Retinal pigment epithelial cell (primary cell): ENCODE measurements at regions not wholly inside any gene's neighbourhood (a gene's known extent, or its start where the extent isn't known, plus 50 kb on each side); places are given as distances from the start of the nearest gene placed in this dataset.

ENCODE experiments used
- DNase-seq: peaks from one replicate; pipeline ENCODE4 v3.0.0-alpha.2; 2010; ENCODE audit warnings: low read depth
- H3K4me3 ChIP-seq: 2 replicates; pipeline ENCODE4 v1.5.1; 2011; ENCODE audit warnings: mild to moderate bottlenecking, low read length, control low read depth, moderate library complexity
- TF ChIP-seq, protein P1 (sequence below): conservative IDR thresholded peaks from 2 replicates; pipeline ENCODE4 v1.5.1; 2011; ENCODE audit warnings: low read depth, low read length, control low read depth, inconsistent platforms

GRCh38 chr11:31865606-31866300 lies 54.6 kb upstream of the PAX6 start:
- DNase-seq, result no peak
- TF ChIP-seq, protein P1, sequence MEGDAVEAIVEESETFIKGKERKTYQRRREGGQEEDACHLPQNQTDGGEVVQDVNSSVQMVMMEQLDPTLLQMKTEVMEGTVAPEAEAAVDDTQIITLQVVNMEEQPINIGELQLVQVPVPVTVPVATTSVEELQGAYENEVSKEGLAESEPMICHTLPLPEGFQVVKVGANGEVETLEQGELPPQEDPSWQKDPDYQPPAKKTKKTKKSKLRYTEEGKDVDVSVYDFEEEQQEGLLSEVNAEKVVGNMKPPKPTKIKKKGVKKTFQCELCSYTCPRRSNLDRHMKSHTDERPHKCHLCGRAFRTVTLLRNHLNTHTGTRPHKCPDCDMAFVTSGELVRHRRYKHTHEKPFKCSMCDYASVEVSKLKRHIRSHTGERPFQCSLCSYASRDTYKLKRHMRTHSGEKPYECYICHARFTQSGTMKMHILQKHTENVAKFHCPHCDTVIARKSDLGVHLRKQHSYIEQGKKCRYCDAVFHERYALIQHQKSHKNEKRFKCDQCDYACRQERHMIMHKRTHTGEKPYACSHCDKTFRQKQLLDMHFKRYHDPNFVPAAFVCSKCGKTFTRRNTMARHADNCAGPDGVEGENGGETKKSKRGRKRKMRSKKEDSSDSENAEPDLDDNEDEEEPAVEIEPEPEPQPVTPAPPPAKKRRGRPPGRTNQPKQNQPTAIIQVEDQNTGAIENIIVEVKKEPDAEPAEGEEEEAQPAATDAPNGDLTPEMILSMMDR, result no peak
- H3K4me3 ChIP-seq, result no peak overlapping the region

DNA sequence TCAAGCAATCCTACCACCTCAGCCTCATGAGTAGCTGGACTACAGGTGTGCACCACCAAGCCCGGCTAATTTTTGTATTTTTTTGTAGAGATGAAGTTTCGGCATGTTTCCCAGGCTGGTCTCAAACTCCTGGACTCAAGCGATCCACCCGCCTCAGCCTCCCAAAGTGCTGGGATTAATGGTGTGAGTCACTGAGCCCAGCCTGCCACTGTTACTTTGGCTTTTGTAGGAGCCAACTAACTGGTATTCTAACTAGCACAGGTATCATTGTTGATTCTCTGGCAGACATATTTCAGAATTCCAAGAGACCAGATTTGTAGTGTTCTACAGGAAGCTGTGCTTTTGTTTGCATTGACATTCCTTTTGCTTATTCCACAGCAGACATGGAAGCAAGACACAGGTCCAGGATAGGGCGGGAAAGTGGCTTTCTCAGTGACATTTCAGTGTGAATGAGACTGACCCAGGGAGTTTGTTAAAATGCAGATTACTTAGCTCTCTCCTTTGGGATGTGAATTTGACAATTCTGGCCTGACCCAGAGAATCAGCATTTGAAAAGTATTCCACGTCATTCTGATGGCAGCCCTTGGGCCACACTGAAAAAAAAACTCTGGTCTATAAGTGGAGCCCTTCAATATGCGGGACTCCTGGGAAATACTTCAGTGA lies 52.2 kb upstream of the PAX6 start:
- no peak for DNase-seq
- TF ChIP-seq, protein P1, result no peak
- H3K4me3 ChIP-seq, result no peak overlapping the region

DNA sequence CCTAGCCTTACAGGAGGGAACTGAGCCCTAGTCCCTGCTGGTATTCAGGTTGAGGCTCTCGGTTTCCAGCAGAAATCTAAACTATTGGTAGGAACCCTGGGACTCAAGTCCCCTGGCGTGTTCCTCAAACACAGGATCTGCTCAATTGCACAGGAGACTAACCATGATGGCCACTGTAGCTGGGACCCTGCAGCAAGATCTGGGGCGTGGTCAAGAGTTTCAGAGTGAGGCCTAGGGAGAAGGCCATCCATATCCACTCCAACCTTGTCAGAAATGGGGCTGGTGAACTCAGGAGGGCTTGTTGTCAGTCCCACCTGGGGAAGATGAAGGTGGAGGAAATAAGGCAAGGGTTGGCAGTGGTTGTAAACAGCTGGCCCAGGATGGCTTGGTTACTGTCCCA lies 49.9 kb upstream of the PAX6 start:
- no peak overlapping the region for H3K4me3 ChIP-seq
- TF ChIP-seq, protein P1, result no peak
- no peak for DNase-seq
